Upper lobe of left lung (tissue), 6 donors: ENCODE measurements at regions not wholly inside any gene's neighbourhood (a gene's known extent, or its start where the extent isn't known, plus 50 kb on each side); places are given as distances from the start of the nearest gene placed in this dataset.
A peak's percentile ranks its signal among the peaks of the same experiment; 100 is the strongest.

Experiments used
- ATAC-seq, 2 donors: fragments of 200-7000 bp; cut with Tn5 transposase; one replicate each; pipeline ENCODE4 v1.9.1; 2022; ENCODE audit warnings: mild to moderate bottlenecking in 2 of 2, moderate library complexity in 2 of 2; ENCODE audit not compliant: low FRiP score in 2 of 2
- DNase-seq, 2 donors: peaks; one replicate each; pipeline ENCODE4 v3.0.0-alpha.2; 2019 to 2020
- H3K27ac ChIP-seq, 4 donors: fragments of 200-600 bp; sonication (generic); one replicate each; pipeline ENCODE4 v1.5.1; 2016 to 2019
- H3K27me3 ChIP-seq, 4 donors: fragments of 200-600 bp; sonication (generic); one replicate each; pipeline ENCODE4 v1.5.1; 2017 to 2019
- H3K36me3 ChIP-seq, 4 donors: fragments of 200-600 bp; sonication (generic); one replicate each; pipeline ENCODE4 v1.5.1; 2016 to 2019
- H3K4me1 ChIP-seq, 4 donors: fragments of 200-600 bp; sonication (generic); one replicate each; pipeline ENCODE4 v1.5.1; 2018 to 2019
- H3K4me3 ChIP-seq, 4 donors: fragments of 200-600 bp; sonication (generic); one replicate each; pipeline ENCODE4 v1.5.1; 2017 to 2019; ENCODE audit warnings: mild to moderate bottlenecking in 2 of 4, moderate library complexity in 1 of 4
- H3K9me3 ChIP-seq, 4 donors: fragments of 200-600 bp; sonication (generic); one replicate each; pipeline ENCODE4 v1.5.1; 2018 to 2019
- EP300 ChIP-seq, 4 donors: sonication (generic); formaldehyde crosslinking; IDR thresholded peaks; one replicate each; pipeline ENCODE4 v1.5.1; 2017; ENCODE audit warnings: antibody characterized with exemption in 4 of 4, control low read depth in 2 of 4
- POLR2A ChIP-seq, 4 donors: fragments of 450-650 bp; IDR thresholded peaks; one replicate each; pipeline ENCODE4 v1.5.1; 2016 to 2017; ENCODE audit warnings: antibody characterized with exemption in 4 of 4, mild to moderate bottlenecking in 2 of 4
- POLR2AphosphoS5 ChIP-seq, 2 donors: sonication (generic); formaldehyde crosslinking; IDR thresholded peaks; one replicate each; pipeline ENCODE4 v1.5.1; 2017; ENCODE audit warnings: antibody characterized with exemption in 2 of 2
- WGBS, 2 donors: methylation state at CpG; one replicate each; pipeline ENCODE4 v1.1.5; 2017 to 2018; 5-methylcytosine and 5-hydroxymethylcytosine counted together
- TF ChIP-seq, protein P1 (sequence below), 6 experiments: fragments of 450-650 bp in 4 of 6; fragments of 200-600 bp in 2 of 6; sonication (generic) in 2 of 6; IDR thresholded peaks; one replicate each; pipeline ENCODE4 v1.5.1; 2016 to 2019; ENCODE audit warnings: antibody characterized with exemption in 6 of 6
- donor health status: DM: no; HTN: no; CAD: no; lungs with moderate emphysema.
- donor health status: DM: no; HTN: yes; CAD: no; lungs with severe emphysema.

DNA sequence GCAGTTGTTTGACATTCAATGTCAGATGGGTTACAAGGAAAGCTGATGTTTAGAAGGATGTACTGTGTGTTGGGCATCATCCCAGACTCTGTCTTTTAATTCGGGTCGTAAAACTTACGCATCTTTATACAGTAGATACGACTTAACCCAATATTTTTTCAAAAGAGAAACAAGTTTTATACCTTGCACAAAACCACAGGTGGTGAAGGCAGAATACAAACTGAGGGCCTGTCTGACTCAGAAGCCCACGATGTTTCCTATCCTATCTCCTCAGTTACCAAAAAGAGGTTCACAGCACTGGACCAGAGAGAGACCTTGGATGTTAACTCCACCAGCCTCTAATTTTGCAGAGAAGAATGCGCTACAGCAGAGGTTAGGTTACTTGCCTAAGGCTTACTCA is 477.0 kb downstream of the FOXO1 start:
- no peaks in the 10 kb centered on the region for H3K27me3 ChIP-seq
- no peak for ATAC-seq
- H3K27ac ChIP-seq: peak overlapping the region in 3 of 4 donors; percentile 20 to 85 (median 64)

DNA sequence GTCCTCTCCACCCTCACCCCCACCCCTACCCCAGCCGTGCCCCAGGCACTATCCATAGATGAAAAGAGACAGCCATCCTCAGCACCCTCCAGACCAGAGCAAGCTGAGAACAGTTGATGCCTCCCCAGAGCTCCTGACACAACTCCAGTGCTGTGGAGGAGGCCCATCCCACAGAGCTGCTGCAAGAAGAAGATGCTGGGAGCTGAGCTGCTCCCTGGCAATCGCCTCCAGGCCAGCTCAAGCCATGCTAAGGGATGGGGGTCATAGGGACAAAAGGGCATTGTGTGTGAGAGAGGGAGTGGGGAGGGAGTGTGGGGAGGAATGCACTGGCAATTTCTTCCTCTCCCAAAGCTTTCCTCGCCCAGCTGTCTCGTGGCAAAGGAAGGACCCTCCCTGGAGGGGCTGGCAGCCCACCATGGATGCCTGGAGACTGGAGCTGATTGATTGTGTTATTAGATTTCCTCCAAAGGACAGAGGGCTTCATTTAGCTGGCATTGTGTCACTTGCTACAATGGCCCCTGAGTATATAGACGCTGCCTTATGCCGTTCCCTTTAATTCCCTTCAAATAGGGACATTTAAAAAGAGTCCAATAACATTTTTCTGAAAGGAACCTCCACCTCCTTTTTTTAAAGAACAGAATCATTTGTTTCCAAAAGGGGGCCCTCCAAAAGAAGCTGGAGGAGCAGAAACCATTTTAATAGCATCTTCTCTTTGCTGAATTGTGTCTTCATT is 476.4 kb downstream of the FOXO1 start:
- 80 to 82% methylated on average over 6 of the region's 6 CpGs for WGBS, 2 donors
- Histone ChIP-seq H3K9me3 (no peaks in the 10 kb centered on the region), H3K27me3 (no peaks in the 10 kb centered on the region), H3K4me1 (peaks cover 5 to 23% (median 18%) of the 10 kb centered on the region in 4 donors), H3K36me3 (no peaks in the 10 kb centered on the region), H3K27ac (peak overlapping the region; percentile 20 to 85 (median 47)), H3K4me3 (no peak overlapping the region)
- TF ChIP-seq, protein P1, sequence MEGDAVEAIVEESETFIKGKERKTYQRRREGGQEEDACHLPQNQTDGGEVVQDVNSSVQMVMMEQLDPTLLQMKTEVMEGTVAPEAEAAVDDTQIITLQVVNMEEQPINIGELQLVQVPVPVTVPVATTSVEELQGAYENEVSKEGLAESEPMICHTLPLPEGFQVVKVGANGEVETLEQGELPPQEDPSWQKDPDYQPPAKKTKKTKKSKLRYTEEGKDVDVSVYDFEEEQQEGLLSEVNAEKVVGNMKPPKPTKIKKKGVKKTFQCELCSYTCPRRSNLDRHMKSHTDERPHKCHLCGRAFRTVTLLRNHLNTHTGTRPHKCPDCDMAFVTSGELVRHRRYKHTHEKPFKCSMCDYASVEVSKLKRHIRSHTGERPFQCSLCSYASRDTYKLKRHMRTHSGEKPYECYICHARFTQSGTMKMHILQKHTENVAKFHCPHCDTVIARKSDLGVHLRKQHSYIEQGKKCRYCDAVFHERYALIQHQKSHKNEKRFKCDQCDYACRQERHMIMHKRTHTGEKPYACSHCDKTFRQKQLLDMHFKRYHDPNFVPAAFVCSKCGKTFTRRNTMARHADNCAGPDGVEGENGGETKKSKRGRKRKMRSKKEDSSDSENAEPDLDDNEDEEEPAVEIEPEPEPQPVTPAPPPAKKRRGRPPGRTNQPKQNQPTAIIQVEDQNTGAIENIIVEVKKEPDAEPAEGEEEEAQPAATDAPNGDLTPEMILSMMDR (IDR thresholded peaks at IDR 0.05): no peak
- TF ChIP-seq POLR2AphosphoS5 (IDR thresholded peaks at IDR 0.05) (no peak), POLR2A (IDR thresholded peaks at IDR 0.05) (no peak), EP300 (IDR thresholded peaks at IDR 0.05) (no peak)
- no peak for DNase-seq
- no peak for ATAC-seq

More for the DNA sequence above, 477.0 kb downstream of the FOXO1 start:
- H3K4me1 ChIP-seq: peaks cover 5 to 23% (median 18%) of the 10 kb centered on the region in 4 donors
- DNase-seq: no peak
- 87 to 92% methylated on average over 6 of the region's 6 CpGs for WGBS, 2 donors
- TF ChIP-seq POLR2A (IDR thresholded peaks at IDR 0.05): no peak
- no peak for TF ChIP-seq EP300 (IDR thresholded peaks at IDR 0.05)
- TF ChIP-seq POLR2AphosphoS5 (IDR thresholded peaks at IDR 0.05): no peak
- TF ChIP-seq, protein P1 (IDR thresholded peaks at IDR 0.05): no peak
- H3K9me3 ChIP-seq: no peaks in the 10 kb centered on the region
- H3K36me3 ChIP-seq: no peaks in the 10 kb centered on the region
- no peak overlapping the region for H3K4me3 ChIP-seq

DNA sequence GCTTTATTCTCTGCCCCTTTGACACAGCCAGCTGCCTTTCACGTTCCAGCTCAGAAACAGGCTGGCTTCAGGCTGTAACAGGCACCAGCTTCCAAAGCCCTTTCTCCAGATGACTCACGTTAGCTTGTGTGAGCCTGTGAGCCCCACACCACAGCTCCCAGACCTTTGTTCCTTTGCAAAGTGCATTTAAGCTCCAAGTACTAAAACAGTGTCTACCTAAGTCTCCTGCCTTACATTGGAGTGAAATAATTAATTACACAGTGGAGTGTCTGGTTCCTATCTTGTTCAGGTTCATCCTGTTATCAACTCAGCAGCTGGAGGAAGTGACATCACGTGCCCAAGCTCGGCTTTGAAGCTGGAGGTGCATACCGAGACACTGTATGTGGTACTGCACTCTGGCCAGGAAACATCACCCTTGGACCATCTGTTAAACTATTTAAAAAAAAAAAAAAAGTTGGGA is 475.8 kb downstream of the FOXO1 start:
- H3K9me3 ChIP-seq: no peaks in the 10 kb centered on the region
- DNase-seq (peak in 1 of 2 donors; percentile 52), ATAC-seq (peak in 1 of 2 donors; percentile 43)
- peaks cover 5 to 23% (median 18%) of the 10 kb centered on the region in 4 donors for H3K4me1 ChIP-seq
- 17 to 35% methylated on average over 5 of the region's 5 CpGs for WGBS, 2 donors
- H3K4me3 ChIP-seq: no peak overlapping the region
- no peak for TF ChIP-seq POLR2AphosphoS5 (IDR thresholded peaks at IDR 0.05)
- TF ChIP-seq POLR2A (IDR thresholded peaks at IDR 0.05): peak in 1 of 4 donors; percentile 16
- H3K27ac ChIP-seq: peak overlapping the region; percentile 4 to 85 (median 25)
- no peaks in the 10 kb centered on the region for H3K36me3 ChIP-seq
- H3K27me3 ChIP-seq: no peaks in the 10 kb centered on the region

DNA sequence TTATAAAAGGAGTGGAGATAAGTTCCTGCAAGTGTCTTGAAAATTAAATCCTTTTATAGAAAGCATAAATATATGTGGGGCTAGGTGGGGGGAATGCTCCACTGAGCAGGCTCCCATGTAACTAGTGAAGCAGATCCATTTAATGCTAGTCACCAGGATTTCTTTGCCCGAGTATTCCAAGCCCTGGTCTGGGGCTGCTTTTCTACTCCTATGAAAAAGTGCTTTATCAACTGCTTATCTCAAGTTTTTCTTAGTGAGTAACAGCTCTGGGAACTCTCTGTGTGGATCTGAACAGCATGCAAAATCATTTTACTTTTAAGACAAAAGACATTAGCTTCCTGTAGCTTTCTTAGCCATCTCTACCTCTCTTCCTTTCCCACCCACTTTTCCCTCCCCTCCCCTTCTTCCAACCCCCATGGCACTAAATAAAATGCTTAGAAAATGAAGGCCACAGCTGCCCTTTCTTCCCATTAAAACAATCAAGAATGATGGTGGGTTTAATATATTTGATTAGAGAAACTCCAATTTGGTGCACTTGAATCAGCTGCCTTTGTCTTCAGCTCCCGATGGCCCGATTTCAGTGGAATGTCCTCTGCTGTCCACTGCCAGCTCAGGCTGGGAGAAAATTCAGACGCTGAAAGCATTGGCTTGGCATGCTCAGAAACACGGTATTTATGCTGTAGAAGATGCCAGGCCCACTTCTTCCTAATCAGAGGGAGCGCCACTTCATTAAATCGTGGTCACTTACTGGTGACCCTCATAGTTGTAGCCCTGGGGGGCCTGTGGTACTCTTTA is 475.1 kb downstream of the FOXO1 start:
- Histone ChIP-seq H3K9me3 (no peaks in the 10 kb centered on the region), H3K27ac (peak overlapping the region; percentile 14 to 85 (median 25))
- WGBS, 2 donors: 61 to 68% methylated on average over 7 of the region's 7 CpGs

DNA sequence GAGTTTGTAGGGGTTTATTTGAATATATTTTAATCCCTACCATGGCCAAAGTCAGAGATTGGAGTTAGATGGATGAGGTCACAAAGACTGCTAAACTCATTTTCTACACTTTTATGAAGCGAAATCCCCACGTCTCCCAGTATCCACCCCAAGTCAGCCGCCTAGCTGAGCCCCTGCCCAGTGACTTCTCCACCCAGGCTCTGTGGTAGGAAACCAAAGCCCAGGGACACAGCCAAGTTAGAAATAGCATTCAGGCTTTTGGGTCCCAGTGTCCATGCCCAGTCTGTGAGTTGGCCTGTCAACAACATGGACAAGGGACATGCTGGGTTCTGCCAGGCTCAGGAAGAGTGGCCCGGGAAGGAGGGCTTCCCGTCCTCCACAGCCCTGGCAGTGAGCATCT is 474.0 kb downstream of the FOXO1 start:
- no peaks in the 10 kb centered on the region for H3K36me3 ChIP-seq
- TF ChIP-seq EP300 (IDR thresholded peaks at IDR 0.05) (no peak), POLR2A (IDR thresholded peaks at IDR 0.05) (no peak), POLR2AphosphoS5 (IDR thresholded peaks at IDR 0.05) (no peak)
- TF ChIP-seq, protein P1 (IDR thresholded peaks at IDR 0.05): no peak
- ATAC-seq (no peak), DNase-seq (no peak)
- peaks cover 5 to 23% (median 18%) of the 10 kb centered on the region in 4 donors for H3K4me1 ChIP-seq
- peak overlapping the region; percentile 52 to 85 (median 69) for H3K27ac ChIP-seq
- no peaks in the 10 kb centered on the region for H3K27me3 ChIP-seq
- no peak overlapping the region for H3K4me3 ChIP-seq
- WGBS, 2 donors: 91% methylated on average over 5 of the region's 5 CpGs; no CpG with 5 or more reads in 1 of the 2 donors
- H3K9me3 ChIP-seq: no peaks in the 10 kb centered on the region

More for the DNA sequence above, 475.1 kb downstream of the FOXO1 start:
- TF ChIP-seq, protein P1 (IDR thresholded peaks at IDR 0.05): no peak
- no peak for TF ChIP-seq POLR2AphosphoS5 (IDR thresholded peaks at IDR 0.05)
- Histone ChIP-seq H3K4me1 (peaks cover 5 to 23% (median 18%) of the 10 kb centered on the region in 4 donors), H3K4me3 (no peak overlapping the region), H3K27me3 (no peaks in the 10 kb centered on the region), H3K36me3 (no peaks in the 10 kb centered on the region)
- DNase-seq (no peak), ATAC-seq (no peak)
